ENCODE measurements at regions not wholly inside any gene's neighbourhood (a gene's known extent, or its start where the extent isn't known, plus 50 kb on each side); places are given as distances from the start of the nearest gene placed in this dataset.

DNA sequence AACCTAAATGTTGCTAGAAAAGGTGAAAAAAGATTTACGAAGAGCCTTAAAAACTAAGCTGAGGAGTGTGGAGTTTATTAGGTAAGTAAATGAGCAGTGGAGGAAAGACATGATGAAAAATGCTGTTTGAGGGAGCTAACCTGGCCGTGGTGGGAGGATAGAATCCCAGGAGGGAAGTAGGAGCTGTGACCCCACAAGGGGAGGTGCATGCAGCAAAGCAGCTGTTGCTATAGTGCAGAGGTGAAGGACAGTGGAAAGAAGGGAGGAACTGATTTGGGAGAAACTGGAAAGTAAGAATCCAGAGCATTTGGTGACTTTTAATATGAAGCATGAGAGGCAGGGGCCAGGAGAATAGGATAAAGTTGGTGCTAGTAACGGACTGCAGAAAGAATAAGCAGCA, 271.7 kb upstream of the ADGRL2 start:
- H3K36me3 ChIP-seq (ENCODE audit: control insufficient read depth in 4 of 4, insufficient read depth in 3 of 4, low read depth in 1 of 4, low read length in 3 of 4), result no peaks in the 10 kb centered on the region
- WGBS, result 61% methylated on average over 3 of the region's 3 CpGs
- no peaks in the 10 kb centered on the region for H3K9me3 ChIP-seq (ENCODE audit: control insufficient read depth in 4 of 4, low read length in 3 of 4)
- H3K27me3 ChIP-seq (ENCODE audit: control insufficient read depth in 4 of 4, insufficient read depth in 4 of 4, low read length in 3 of 4), result no peaks in the 10 kb centered on the region
- DNase-seq (ENCODE audit: low spot score), result no peak
- TF ChIP-seq SP1 (IDR thresholded peaks at IDR 0.05) (no peak), TAF1 (conservative IDR thresholded peaks at IDR 0.05) (no peak), EGR1 (IDR thresholded peaks at IDR 0.05; ENCODE audit: low read depth in 2 of 2) (no peak), RAD21 (IDR thresholded peaks at IDR 0.05) (no peak), NR2F2 (IDR thresholded peaks at IDR 0.05) (no peak), GABPA (IDR thresholded peaks at IDR 0.05 in 1 of 2, conservative IDR thresholded peaks at IDR 0.05 in 1 of 2) (no peak), RXRA (IDR thresholded peaks at IDR 0.05) (no peak)
- TF ChIP-seq, protein P1, sequence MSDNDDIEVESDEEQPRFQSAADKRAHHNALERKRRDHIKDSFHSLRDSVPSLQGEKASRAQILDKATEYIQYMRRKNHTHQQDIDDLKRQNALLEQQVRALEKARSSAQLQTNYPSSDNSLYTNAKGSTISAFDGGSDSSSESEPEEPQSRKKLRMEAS (IDR thresholded peaks at IDR 0.05), result no peak
- TF ChIP-seq, protein P2, sequence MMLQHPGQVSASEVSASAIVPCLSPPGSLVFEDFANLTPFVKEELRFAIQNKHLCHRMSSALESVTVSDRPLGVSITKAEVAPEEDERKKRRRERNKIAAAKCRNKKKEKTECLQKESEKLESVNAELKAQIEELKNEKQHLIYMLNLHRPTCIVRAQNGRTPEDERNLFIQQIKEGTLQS (IDR thresholded peaks at IDR 0.05), result no peak
- no peaks in the 10 kb centered on the region for H3K4me1 ChIP-seq (ENCODE audit: control insufficient read depth in 4 of 4, insufficient read depth in 4 of 4, low read length in 3 of 4)
- no peak overlapping the region for H3K27ac ChIP-seq (ENCODE audit: low read depth in 1 of 2, low read length in 2 of 2)
- no peak overlapping the region for H3K9ac ChIP-seq (ENCODE audit: low read depth in 1 of 2, low read length in 2 of 2)
- H3K4me3 ChIP-seq (ENCODE audit: low read depth in 1 of 3, low read length in 3 of 3), result no peak overlapping the region

DNA sequence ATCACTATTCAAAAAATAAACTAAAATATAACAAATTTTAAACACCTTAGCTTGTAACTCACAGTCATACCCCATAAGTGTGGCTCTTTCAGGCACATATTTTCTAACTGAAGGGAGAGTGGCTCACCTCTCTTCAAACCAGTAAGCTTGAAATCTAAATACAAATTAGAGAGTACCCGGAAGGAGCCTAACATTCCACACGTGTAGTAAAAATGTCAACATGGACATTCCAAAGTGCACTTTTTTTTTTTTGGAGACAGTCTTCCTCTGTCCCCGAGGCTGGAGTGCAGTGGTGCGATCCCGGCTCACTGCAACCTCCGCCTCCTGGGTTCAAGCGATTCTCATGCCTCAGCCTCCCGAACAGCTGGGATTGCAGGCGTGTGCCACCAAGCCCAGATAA, 275.6 kb upstream of the ADGRL2 start:
- no peak overlapping the region for H3K9ac ChIP-seq (ENCODE audit: low read depth in 1 of 2, low read length in 2 of 2)
- WGBS, result 59% methylated on average over 9 of the region's 9 CpGs
- no peak overlapping the region for H3K4me3 ChIP-seq (ENCODE audit: low read depth in 1 of 3, low read length in 3 of 3)
- no peak for DNase-seq (ENCODE audit: low spot score)
- no peak overlapping the region for H3K27ac ChIP-seq (ENCODE audit: low read depth in 1 of 2, low read length in 2 of 2)
- TF ChIP-seq HNF4G (IDR thresholded peaks at IDR 0.05) (no peak), HNF4A (conservative IDR thresholded peaks at IDR 0.05) (peak in 1 of 2 donors; percentile 15)
- H3K27me3 ChIP-seq (ENCODE audit: control insufficient read depth in 4 of 4, insufficient read depth in 4 of 4, low read length in 3 of 4), result no peaks in the 10 kb centered on the region
- no peaks in the 10 kb centered on the region for H3K4me1 ChIP-seq (ENCODE audit: control insufficient read depth in 4 of 4, insufficient read depth in 4 of 4, low read length in 3 of 4)
- no peaks in the 10 kb centered on the region for H3K36me3 ChIP-seq (ENCODE audit: control insufficient read depth in 4 of 4, insufficient read depth in 3 of 4, low read depth in 1 of 4, low read length in 3 of 4)
- no peaks in the 10 kb centered on the region for H3K9me3 ChIP-seq (ENCODE audit: control insufficient read depth in 4 of 4, low read length in 3 of 4)

DNA sequence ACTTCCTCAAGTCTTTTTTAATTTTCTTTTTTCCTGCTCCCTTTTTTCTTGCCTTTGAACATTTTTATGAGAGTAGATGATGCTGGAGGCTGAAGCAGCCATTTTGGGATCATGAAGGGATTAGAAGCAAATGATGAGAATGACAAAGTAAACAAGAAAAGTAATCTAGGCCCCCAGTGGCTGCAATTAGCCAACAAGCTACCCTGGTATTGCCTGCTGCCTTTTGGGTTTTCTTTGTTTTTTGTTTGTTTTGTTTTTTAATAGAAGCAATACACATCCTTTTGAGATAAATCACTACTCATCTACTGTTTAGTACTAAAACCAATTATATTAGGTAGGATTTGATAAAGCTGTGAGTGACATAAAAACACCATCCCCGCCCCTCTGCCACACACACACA, 280.7 kb upstream of the ADGRL2 start:
- Histone ChIP-seq H3K4me1 (ENCODE audit: control insufficient read depth in 4 of 4, insufficient read depth in 4 of 4, low read length in 3 of 4) (peaks cover 0 to 2% (median 0%) of the 10 kb centered on the region in 4 donors), H3K4me3 (ENCODE audit: low read depth in 1 of 3, low read length in 3 of 3) (no peak overlapping the region), H3K9ac (ENCODE audit: low read depth in 1 of 2, low read length in 2 of 2) (no peak overlapping the region), H3K27me3 (ENCODE audit: control insufficient read depth in 4 of 4, insufficient read depth in 4 of 4, low read length in 3 of 4) (no peaks in the 10 kb centered on the region), H3K36me3 (ENCODE audit: control insufficient read depth in 4 of 4, insufficient read depth in 3 of 4, low read depth in 1 of 4, low read length in 3 of 4) (no peaks in the 10 kb centered on the region), H3K9me3 (ENCODE audit: control insufficient read depth in 4 of 4, low read length in 3 of 4) (no peaks in the 10 kb centered on the region), H3K27ac (ENCODE audit: low read depth in 1 of 2, low read length in 2 of 2) (no peak overlapping the region)
- no peak for DNase-seq (ENCODE audit: low spot score)
- TF ChIP-seq HNF4A (conservative IDR thresholded peaks at IDR 0.05) (no peak), FOXA1 (IDR thresholded peaks at IDR 0.05) (no peak), JUND (IDR thresholded peaks at IDR 0.05) (no peak), SP1 (IDR thresholded peaks at IDR 0.05) (no peak), HNF4G (IDR thresholded peaks at IDR 0.05) (no peak), NR2F2 (IDR thresholded peaks at IDR 0.05) (no peak), YY1 (IDR thresholded peaks at IDR 0.05) (no peak), RXRA (IDR thresholded peaks at IDR 0.05) (no peak), GABPA (IDR thresholded peaks at IDR 0.05 in 1 of 2, conservative IDR thresholded peaks at IDR 0.05 in 1 of 2) (no peak), EGR1 (IDR thresholded peaks at IDR 0.05; ENCODE audit: low read depth in 2 of 2) (no peak), FOXA2 (IDR thresholded peaks at IDR 0.05) (no peak), RAD21 (IDR thresholded peaks at IDR 0.05) (no peak)
- TF ChIP-seq, protein P3, sequence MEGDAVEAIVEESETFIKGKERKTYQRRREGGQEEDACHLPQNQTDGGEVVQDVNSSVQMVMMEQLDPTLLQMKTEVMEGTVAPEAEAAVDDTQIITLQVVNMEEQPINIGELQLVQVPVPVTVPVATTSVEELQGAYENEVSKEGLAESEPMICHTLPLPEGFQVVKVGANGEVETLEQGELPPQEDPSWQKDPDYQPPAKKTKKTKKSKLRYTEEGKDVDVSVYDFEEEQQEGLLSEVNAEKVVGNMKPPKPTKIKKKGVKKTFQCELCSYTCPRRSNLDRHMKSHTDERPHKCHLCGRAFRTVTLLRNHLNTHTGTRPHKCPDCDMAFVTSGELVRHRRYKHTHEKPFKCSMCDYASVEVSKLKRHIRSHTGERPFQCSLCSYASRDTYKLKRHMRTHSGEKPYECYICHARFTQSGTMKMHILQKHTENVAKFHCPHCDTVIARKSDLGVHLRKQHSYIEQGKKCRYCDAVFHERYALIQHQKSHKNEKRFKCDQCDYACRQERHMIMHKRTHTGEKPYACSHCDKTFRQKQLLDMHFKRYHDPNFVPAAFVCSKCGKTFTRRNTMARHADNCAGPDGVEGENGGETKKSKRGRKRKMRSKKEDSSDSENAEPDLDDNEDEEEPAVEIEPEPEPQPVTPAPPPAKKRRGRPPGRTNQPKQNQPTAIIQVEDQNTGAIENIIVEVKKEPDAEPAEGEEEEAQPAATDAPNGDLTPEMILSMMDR (IDR thresholded peaks at IDR 0.05; ENCODE audit: low read depth, low read length, missing input control), result no peak
- TF ChIP-seq, protein P4, sequence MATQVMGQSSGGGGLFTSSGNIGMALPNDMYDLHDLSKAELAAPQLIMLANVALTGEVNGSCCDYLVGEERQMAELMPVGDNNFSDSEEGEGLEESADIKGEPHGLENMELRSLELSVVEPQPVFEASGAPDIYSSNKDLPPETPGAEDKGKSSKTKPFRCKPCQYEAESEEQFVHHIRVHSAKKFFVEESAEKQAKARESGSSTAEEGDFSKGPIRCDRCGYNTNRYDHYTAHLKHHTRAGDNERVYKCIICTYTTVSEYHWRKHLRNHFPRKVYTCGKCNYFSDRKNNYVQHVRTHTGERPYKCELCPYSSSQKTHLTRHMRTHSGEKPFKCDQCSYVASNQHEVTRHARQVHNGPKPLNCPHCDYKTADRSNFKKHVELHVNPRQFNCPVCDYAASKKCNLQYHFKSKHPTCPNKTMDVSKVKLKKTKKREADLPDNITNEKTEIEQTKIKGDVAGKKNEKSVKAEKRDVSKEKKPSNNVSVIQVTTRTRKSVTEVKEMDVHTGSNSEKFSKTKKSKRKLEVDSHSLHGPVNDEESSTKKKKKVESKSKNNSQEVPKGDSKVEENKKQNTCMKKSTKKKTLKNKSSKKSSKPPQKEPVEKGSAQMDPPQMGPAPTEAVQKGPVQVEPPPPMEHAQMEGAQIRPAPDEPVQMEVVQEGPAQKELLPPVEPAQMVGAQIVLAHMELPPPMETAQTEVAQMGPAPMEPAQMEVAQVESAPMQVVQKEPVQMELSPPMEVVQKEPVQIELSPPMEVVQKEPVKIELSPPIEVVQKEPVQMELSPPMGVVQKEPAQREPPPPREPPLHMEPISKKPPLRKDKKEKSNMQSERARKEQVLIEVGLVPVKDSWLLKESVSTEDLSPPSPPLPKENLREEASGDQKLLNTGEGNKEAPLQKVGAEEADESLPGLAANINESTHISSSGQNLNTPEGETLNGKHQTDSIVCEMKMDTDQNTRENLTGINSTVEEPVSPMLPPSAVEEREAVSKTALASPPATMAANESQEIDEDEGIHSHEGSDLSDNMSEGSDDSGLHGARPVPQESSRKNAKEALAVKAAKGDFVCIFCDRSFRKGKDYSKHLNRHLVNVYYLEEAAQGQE (IDR thresholded peaks at IDR 0.05), result no peak
- TF ChIP-seq, protein P5, sequence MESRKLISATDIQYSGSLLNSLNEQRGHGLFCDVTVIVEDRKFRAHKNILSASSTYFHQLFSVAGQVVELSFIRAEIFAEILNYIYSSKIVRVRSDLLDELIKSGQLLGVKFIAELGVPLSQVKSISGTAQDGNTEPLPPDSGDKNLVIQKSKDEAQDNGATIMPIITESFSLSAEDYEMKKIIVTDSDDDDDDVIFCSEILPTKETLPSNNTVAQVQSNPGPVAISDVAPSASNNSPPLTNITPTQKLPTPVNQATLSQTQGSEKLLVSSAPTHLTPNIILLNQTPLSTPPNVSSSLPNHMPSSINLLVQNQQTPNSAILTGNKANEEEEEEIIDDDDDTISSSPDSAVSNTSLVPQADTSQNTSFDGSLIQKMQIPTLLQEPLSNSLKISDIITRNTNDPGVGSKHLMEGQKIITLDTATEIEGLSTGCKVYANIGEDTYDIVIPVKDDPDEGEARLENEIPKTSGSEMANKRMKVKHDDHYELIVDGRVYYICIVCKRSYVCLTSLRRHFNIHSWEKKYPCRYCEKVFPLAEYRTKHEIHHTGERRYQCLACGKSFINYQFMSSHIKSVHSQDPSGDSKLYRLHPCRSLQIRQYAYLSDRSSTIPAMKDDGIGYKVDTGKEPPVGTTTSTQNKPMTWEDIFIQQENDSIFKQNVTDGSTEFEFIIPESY (IDR thresholded peaks at IDR 0.05), result no peak
- TF ChIP-seq, protein P1 (IDR thresholded peaks at IDR 0.05), result no peak
- TF ChIP-seq, protein P2 (IDR thresholded peaks at IDR 0.05), result no peak
- WGBS, result 92% methylated on average over 1 of the region's 1 CpG

All from liver (tissue), 8 donors.